ENCODE measurements at regions not wholly inside any gene's neighbourhood (a gene's known extent, or its start where the extent isn't known, plus 50 kb on each side); places are given as distances from the start of the nearest gene placed in this dataset.
"Not testable (repeated sequence)": the region's sequence is repeated elsewhere in the genome, so short reads cannot be mapped to it uniquely, and the experiment has no call there.

GRCh38 chr3:87478716-87479115, 202.3 kb upstream of the POU1F1 start:
- DNase-seq: no peak

- DNase-seq: no peak
Measured at GRCh38 chr3:87473944-87474343, 197.6 kb upstream of the POU1F1 start.

DNA sequence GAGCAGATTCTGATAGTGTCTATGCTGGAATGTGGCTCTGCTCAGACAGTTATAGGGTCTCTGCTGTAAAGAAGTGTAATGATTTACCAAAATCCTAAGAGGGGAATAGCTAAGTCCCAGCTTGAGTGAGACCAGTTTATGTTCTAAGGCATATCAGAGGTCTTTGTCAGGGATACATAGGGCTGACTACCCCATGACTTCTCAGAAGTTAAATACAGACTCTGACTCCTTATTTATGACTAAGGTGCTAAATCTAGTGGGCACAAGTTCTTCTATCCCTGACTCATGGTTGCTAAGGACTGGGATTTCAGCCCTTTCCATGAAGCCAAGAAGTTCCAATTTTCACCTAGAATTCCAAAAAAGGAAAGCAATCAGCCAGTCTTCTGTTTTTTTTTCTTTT, 192.6 kb upstream of the POU1F1 start:
- no peak for DNase-seq

- DNase-seq: no peak
Measured at GRCh38 chr3:87468235-87468634, 191.9 kb upstream of the POU1F1 start.

DNA sequence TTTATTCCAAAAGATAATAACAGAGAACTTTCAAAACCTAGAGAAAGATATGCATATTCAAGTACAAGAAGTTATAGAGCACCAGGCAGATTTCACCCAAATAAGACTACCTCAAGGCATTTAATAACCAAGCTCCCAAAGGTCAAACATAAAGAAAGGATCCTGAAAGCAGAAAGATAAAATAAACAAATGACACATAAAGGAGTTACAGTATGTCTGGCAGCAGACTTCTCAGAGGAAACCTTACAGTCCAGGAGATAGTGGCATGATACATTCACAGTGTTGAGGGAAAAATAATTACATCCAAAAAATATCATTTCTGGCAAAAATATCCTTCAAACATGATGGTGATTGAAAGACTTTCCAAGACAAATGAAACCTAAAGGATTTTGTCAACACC, 185.8 kb upstream of the POU1F1 start:
- DNase-seq: no peak

GRCh38 chr3:87461443-87461842, 185.1 kb upstream of the POU1F1 start:
- DNase-seq: no peak

DNA sequence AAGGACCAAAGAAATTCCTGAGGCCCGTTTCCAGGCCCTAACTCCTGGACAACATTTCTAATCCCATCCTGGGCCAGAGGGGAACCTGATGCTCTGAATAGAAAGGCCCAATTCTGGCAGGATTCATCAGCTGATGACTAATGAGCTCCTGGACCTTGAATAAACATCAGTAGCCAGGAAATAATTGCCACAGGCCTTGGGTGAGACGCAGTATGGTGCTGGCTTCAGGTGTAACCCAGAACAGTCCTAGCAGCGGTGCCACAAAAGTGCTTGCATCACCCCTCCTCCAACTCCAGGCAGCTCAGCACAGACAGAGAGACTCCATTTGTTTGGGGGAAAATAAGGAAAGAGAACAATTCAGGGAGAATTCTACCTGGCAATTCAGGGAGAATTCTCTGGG, 184.7 kb upstream of the POU1F1 start:
- DNase-seq: no peak

DNA sequence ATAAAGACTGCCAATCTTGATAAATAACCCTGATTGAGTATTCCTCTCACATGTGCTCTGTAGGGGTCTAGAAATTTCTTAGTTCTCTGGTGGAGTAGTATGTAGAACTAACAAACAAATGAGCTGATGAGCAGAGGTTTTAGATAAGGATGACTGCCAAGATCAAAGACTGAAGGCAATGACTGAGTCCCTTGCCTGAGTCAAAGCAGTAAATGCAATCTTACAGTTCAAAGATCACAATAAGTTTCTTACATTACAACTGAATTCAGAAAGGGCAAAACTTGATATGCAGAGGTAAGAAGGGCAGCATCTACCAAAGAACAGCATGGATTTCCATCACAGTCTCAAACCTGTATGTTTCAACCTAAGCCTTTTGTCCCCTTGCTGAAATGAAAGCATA, 172.2 kb upstream of the POU1F1 start:
- DNase-seq: no peak

- no peak for DNase-seq
Measured at GRCh38 chr3:87446849-87447387, 170.5 kb upstream of the POU1F1 start.

DNA sequence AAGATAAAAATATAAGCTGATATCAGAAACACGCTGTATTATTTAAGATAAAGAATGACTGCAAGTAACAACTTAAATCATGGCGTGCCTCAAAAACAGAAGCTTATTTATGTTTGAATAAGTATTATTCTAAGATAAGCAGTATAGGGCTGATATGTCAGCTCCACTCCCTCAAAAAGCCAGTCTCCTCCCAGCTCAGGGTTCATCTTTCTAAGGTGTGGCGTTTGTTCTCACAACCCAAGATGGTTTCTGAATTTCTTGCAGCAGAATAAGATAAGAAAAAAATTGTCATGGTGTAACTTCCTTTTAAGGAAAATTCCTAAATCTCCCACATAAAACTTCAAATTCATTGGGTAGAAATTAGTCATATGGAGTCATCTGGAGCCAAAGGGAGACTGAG, 166.1 kb upstream of the POU1F1 start:
- no peak for DNase-seq

GRCh38 chr3:87437765-87438164, 161.4 kb upstream of the POU1F1 start:
- DNase-seq: no peak

GRCh38 chr3:87436781-87437543, 160.6 kb upstream of the POU1F1 start:
- no peak for DNase-seq

DNA sequence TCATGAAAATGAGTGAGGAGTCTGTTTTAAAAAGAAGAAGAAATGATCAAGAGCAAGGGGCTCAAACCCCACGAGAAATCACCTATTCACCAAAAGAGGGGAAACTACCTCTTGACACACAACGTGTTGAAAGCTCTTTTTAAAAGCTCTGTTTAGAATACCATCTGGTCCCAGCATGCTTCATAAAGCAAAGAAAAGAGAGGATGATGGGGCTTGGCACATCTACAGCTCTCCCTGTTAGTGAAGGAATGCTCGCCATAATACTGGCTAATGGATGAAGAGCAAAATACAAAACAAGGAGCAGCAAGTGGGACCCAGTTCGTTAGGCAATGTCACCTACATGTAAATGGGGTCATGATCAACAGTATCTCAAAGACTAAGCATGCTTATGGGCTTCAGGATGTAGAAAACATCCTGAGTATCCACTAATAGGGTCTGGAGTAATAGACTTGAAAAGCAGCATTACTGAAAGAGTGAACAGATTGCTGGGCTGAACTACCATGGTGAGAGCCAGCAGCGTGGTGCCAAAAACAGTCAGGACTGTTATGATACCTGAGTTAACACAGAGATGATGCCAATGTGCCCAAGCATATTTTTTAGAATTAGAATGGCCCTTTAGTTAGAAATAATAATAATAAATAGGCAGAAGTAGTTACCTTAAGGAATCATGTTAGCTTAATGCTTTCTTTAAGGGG, 159.7 kb upstream of the POU1F1 start:
- no peak for DNase-seq

DNA sequence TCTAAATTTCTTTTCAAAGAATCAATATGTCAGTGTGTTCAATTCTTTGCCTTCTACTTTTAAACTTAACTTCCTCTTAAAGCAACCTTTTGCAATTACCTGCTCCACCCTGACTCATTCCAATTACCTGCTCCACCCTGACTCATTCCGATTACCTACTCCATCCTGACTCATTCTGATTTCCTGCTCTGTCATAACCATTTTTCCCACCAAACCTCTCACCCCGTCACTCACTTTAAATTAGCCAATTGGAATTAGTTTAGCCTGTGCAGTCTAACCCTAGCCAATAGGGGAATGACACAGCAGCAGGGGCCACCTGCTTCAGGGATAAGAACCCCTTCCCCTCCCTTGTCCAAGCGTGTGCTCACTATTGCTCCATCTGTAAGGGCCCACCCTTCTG, 157.1 kb upstream of the POU1F1 start:
- not testable (repeated sequence) for DNase-seq

DNA sequence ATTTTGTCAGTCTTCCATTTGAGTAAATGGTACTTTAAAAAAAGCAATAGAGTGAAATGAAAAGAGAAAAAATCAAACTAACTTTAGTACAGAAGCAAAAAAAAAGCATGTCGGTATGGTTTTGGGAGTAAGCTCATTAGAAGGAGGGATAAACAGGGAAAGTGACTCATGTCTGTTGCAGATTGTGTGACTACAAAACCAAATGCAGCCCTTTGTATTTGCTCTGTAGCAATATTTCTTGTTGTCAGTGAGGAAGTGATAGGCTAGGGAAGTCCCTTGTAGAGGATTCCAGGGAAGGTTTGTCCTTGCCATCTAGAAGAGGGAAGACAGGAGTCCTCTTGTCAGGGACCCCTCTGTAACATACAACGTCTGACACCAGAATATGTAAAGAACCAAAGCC, 150.5 kb upstream of the POU1F1 start:
- no peak for DNase-seq

DNA sequence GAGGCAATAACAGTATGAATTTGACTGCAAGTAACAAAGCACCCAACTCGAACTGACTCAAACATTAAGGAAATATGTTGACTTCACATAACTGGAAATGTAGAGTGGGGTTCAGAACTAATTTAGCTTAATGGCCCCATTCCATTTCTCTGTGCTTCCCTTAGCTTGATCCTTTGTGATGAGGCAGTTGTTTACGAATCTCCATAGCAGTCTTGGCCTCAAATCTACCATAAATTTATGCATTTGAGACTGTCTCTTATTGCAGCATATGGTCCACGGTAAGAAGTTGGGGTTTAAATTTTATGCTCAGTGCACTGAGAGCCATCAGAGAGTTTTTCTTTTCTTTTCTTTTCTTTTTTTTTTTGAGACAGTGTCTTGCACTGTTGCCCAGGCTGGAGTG, 148.7 kb upstream of the POU1F1 start:
- no peak for DNase-seq

DNA sequence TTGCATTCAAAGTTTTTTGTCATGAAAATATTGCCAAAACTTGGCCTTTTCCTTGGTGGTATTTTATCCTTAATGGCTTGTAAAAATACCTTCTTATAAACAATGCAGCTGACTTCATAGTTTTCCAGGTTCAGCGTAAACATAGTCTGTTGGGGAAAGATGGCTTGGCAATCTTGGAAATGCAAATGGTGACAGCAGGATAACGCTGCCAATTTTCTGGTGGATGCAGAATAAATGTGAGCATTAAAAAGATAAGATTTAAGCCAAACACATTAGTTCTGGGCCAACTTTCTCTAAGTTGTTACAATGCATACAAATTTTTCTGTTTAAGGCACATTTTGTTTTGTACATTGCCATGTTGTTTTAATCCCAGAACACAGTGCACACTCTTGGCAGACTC, 147.0 kb upstream of the POU1F1 start:
- DNase-seq: no peak

GRCh38 chr3:87422333-87422732, 145.9 kb upstream of the POU1F1 start:
- DNase-seq: no peak

DNA sequence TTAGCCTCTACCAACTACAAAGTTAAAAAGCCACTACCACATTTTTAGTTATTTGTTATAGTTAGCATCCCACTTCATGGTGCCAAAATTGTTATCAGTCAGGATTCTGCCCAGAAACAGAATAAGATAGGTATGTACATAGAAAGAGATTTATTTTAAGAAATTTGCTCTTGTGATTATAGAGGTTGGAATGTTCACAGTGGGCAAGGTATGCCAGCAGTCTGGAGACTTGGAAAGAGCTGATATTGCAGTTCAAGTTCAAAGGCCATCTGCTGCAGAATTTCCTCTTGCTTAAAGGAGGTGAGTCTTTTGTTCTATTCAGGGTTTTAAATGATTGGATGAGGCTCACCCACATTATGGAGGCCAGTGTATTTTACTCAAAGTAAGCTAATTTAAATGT, 143.8 kb upstream of the POU1F1 start:
- DNase-seq: no peak

- no peak for DNase-seq
Measured at GRCh38 chr3:87414271-87414670, 137.9 kb upstream of the POU1F1 start.

DNA sequence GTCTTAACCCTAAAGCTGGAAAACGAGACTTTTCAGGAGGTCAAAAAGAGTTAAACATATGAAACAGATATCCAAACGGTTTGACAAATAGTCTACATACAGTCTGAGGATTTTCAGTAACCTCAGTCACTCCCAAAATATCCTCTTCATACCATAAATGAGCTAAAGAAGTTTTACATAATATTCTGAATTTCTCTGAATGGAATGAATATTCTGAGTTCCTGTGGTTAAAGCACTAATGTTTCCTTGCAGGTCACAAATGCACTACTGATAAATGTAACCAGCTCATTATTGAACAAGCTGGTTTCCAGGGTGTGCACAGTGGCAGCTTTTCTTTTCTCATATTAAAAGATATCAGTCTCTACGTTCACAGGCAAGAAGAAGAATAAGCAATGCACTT, 137.4 kb upstream of the POU1F1 start:
- DNase-seq: no peak

- no peak for DNase-seq
Measured at GRCh38 chr3:87410110-87410509, 133.7 kb upstream of the POU1F1 start.

- no peak for DNase-seq
Measured at GRCh38 chr3:87398168-87398801, 121.9 kb upstream of the POU1F1 start.

DNA sequence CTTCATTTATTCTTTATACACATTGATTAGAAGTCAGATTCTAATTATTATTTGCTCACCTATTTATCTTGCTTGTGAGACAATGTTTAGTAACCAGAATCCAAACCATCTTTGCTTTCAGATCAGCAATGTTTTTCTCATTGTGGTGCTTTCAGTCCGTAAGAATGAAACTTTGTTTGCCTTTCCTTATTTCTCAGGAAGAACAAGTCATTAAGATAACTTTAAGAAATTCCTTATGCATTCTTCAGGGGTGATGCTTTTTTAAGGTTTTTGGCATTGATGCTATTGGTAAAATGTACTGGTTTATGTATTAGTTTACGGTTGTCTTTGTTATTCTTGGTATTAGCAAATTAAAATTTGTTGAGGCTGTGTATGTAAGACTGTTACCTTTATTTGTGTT, 120.8 kb upstream of the POU1F1 start:
- DNase-seq: no peak
